ENCODE measurements at regions not wholly inside any gene's neighbourhood (a gene's known extent, or its start where the extent isn't known, plus 50 kb on each side); places are given as distances from the start of the nearest gene placed in this dataset.
A peak's percentile ranks its signal among the peaks of the same experiment; 100 is the strongest.

GRCh38 chr22:48276994-48277867, 1514.8 kb downstream of the TBC1D22A start:
- H3K9me3 ChIP-seq (ENCODE audit: low read depth, low read length) = peaks cover 3% of the 10 kb centered on the region; the same call in 1 of the 2 replicates
- H3K4me3 ChIP-seq = peak overlapping the region; percentile 66
- no peaks in the 10 kb centered on the region for H3K36me3 ChIP-seq (ENCODE audit: insufficient read depth, low read length)
- H3K27ac ChIP-seq = peak overlapping the region; percentile 79
- TF ChIP-seq FOXP2 (optimal IDR thresholded peaks at IDR 0.05; ENCODE audit: control extremely low read depth, extremely low read length, insufficient read depth) (no peak), EZH2 (IDR thresholded peaks at IDR 0.05) (no peak), POLR2AphosphoS5 (IDR thresholded peaks at IDR 0.05; ENCODE audit: borderline replicate concordance, low read depth, low read length) (no peak)
- H3K9ac ChIP-seq (ENCODE audit: insufficient read length) = no peak overlapping the region
- no peak for DNase-seq (ENCODE audit: low read depth, low spot score)

- no peak overlapping the region for H3K4me3 ChIP-seq
- no peak overlapping the region for H3K9ac ChIP-seq (ENCODE audit: insufficient read length)
- H3K27ac ChIP-seq = no peak overlapping the region
- DNase-seq (ENCODE audit: low read depth, low spot score) = no peak
- H3K9me3 ChIP-seq (ENCODE audit: low read depth, low read length) = no peaks in the 10 kb centered on the region; the same call in 1 of the 2 replicates
- no peak for TF ChIP-seq POLR2AphosphoS5 (IDR thresholded peaks at IDR 0.05; ENCODE audit: borderline replicate concordance, low read depth, low read length)
- no peak for TF ChIP-seq FOXP2 (optimal IDR thresholded peaks at IDR 0.05; ENCODE audit: control extremely low read depth, extremely low read length, insufficient read depth)
- no peak for TF ChIP-seq EZH2 (IDR thresholded peaks at IDR 0.05)
- H3K36me3 ChIP-seq (ENCODE audit: insufficient read depth, low read length) = no peaks in the 10 kb centered on the region
These were observed 1513.0 kb downstream of the TBC1D22A start for GRCh38 chr22:48275412-48275811.

- H3K4me3 ChIP-seq = no peak overlapping the region
- H3K27ac ChIP-seq = no peak overlapping the region
- H3K9ac ChIP-seq (ENCODE audit: insufficient read length) = no peak overlapping the region
- no peaks in the 10 kb centered on the region for H3K9me3 ChIP-seq (ENCODE audit: low read depth, low read length)
- TF ChIP-seq EZH2 (IDR thresholded peaks at IDR 0.05) (no peak), FOXP2 (optimal IDR thresholded peaks at IDR 0.05; ENCODE audit: control extremely low read depth, extremely low read length, insufficient read depth) (no peak), POLR2AphosphoS5 (IDR thresholded peaks at IDR 0.05; ENCODE audit: borderline replicate concordance, low read depth, low read length) (no peak)
- no peaks in the 10 kb centered on the region for H3K36me3 ChIP-seq (ENCODE audit: insufficient read depth, low read length)
- no peak for DNase-seq (ENCODE audit: low read depth, low spot score)
These were observed 1508.3 kb downstream of the TBC1D22A start for GRCh38 chr22:48270731-48271130.

GRCh38 chr22:48268771-48269552, 1506.5 kb downstream of the TBC1D22A start:
- TF ChIP-seq FOXP2 (optimal IDR thresholded peaks at IDR 0.05; ENCODE audit: control extremely low read depth, extremely low read length, insufficient read depth) (no peak), EZH2 (IDR thresholded peaks at IDR 0.05) (no peak), POLR2AphosphoS5 (IDR thresholded peaks at IDR 0.05; ENCODE audit: borderline replicate concordance, low read depth, low read length) (no peak)
- no peak for DNase-seq (ENCODE audit: low read depth, low spot score)
- H3K4me3 ChIP-seq = no peak overlapping the region
- no peak overlapping the region for H3K27ac ChIP-seq
- no peaks in the 10 kb centered on the region for H3K9me3 ChIP-seq (ENCODE audit: low read depth, low read length)
- no peaks in the 10 kb centered on the region for H3K36me3 ChIP-seq (ENCODE audit: insufficient read depth, low read length)
- no peak overlapping the region for H3K9ac ChIP-seq (ENCODE audit: insufficient read length)

- Histone ChIP-seq H3K4me3 (no peak overlapping the region), H3K9ac (ENCODE audit: insufficient read length) (no peak overlapping the region), H3K36me3 (ENCODE audit: insufficient read depth, low read length) (no peaks in the 10 kb centered on the region), H3K27ac (no peak overlapping the region), H3K9me3 (ENCODE audit: low read depth, low read length) (no peaks in the 10 kb centered on the region)
- no peak for DNase-seq (ENCODE audit: low read depth, low spot score)
- TF ChIP-seq EZH2 (IDR thresholded peaks at IDR 0.05) (no peak), FOXP2 (optimal IDR thresholded peaks at IDR 0.05; ENCODE audit: control extremely low read depth, extremely low read length, insufficient read depth) (no peak), POLR2AphosphoS5 (IDR thresholded peaks at IDR 0.05; ENCODE audit: borderline replicate concordance, low read depth, low read length) (no peak)
These were observed 1505.8 kb downstream of the TBC1D22A start for GRCh38 chr22:48268293-48268692.

- H3K36me3 ChIP-seq (ENCODE audit: insufficient read depth, low read length) = no peaks in the 10 kb centered on the region
- TF ChIP-seq FOXP2 (optimal IDR thresholded peaks at IDR 0.05; ENCODE audit: control extremely low read depth, extremely low read length, insufficient read depth) (no peak), POLR2AphosphoS5 (IDR thresholded peaks at IDR 0.05; ENCODE audit: borderline replicate concordance, low read depth, low read length) (no peak), EZH2 (IDR thresholded peaks at IDR 0.05) (no peak)
- no peaks in the 10 kb centered on the region for H3K9me3 ChIP-seq (ENCODE audit: low read depth, low read length)
- H3K9ac ChIP-seq (ENCODE audit: insufficient read length) = no peak overlapping the region
- H3K27ac ChIP-seq = no peak overlapping the region
- DNase-seq (ENCODE audit: low read depth, low spot score) = no peak
- no peak overlapping the region for H3K4me3 ChIP-seq
These were observed 1505.2 kb downstream of the TBC1D22A start for GRCh38 chr22:48267681-48268080.

GRCh38 chr22:48265000-48265625, 1502.7 kb downstream of the TBC1D22A start:
- no peak for DNase-seq (ENCODE audit: low read depth, low spot score)
- Histone ChIP-seq H3K4me3 (no peak overlapping the region), H3K9me3 (ENCODE audit: low read depth, low read length) (no peaks in the 10 kb centered on the region), H3K36me3 (ENCODE audit: insufficient read depth, low read length) (no peaks in the 10 kb centered on the region), H3K27ac (no peak overlapping the region), H3K9ac (ENCODE audit: insufficient read length) (no peak overlapping the region)
- TF ChIP-seq POLR2AphosphoS5 (IDR thresholded peaks at IDR 0.05; ENCODE audit: borderline replicate concordance, low read depth, low read length) = no peak

GRCh38 chr22:48264586-48264985, 1502.1 kb downstream of the TBC1D22A start:
- DNase-seq (ENCODE audit: low read depth, low spot score) = no peak
- TF ChIP-seq EZH2 (IDR thresholded peaks at IDR 0.05) = no peak
- no peak for TF ChIP-seq FOXP2 (optimal IDR thresholded peaks at IDR 0.05; ENCODE audit: control extremely low read depth, extremely low read length, insufficient read depth)
- no peak for TF ChIP-seq POLR2AphosphoS5 (IDR thresholded peaks at IDR 0.05; ENCODE audit: borderline replicate concordance, low read depth, low read length)
- H3K9me3 ChIP-seq (ENCODE audit: low read depth, low read length) = no peaks in the 10 kb centered on the region

More at GRCh38 chr22:48264586-48264985, 1502.1 kb downstream of the TBC1D22A start:
- Histone ChIP-seq H3K27ac (no peak overlapping the region), H3K36me3 (ENCODE audit: insufficient read depth, low read length) (no peaks in the 10 kb centered on the region), H3K9ac (ENCODE audit: insufficient read length) (no peak overlapping the region), H3K4me3 (no peak overlapping the region)
